ENCODE measurements at regions not wholly inside any gene's neighbourhood (a gene's known extent, or its start where the extent isn't known, plus 50 kb on each side); places are given as distances from the start of the nearest gene placed in this dataset.
"Not testable (repeated sequence)": the region's sequence is repeated elsewhere in the genome, so short reads cannot be mapped to it uniquely, and the experiment has no call there.

DNA sequence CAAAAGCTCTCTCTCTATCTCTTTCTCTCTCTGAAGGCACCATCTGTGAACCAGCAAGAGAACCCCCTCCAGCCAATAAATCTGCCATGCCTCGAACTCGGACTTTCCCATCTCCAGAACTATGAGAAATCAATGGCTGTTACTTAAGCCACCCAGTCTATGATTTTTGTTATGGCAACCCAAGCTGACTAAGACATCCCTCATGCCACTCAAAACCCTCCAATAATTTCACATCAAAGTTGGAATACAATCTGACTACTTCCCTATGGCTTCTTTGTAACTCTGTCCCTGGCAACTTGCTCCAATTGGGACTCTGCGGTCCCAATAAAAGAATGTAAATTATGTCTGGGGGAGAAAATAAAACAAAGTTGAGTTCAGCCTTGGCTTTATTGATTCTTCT lies 265.7 kb downstream of the SHOX start:
- Histone ChIP-seq H3K4me3 (ENCODE audit: low read depth, low read length) (no peak overlapping the region), H3K36me3 (ENCODE audit: control insufficient read depth, insufficient read depth, low read length) (no peaks in the 10 kb centered on the region)

DNA sequence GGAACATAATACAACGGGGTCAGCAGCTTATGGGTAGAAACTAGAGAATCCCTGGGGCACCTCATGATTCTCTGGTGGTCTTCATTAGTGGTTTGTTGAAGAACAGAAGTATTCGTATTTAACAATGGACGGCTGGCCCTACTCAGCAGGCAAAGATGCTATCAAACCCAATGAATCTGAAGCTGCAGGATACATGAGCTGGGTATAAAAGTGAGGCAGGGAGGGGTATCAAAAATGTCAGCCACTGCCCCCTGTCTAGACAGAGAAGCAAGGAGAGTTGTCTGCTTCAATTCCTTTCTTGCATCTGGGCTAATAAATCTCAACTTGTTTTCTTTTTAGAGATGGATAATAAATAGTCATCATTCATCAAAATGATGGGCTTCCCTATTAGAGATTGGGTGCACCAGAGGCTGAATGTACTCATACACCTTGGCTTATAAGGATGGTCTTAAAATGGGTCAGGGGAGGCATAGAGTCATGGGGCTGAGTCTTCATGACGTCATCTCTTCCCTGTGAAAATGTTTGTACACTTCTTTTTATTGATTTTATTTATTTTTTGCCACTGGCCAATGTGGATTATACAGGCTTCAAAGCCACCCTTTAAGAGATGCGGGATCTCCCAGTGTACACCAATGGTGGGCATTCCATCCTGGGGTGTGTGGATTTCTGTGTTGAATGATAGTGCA lies 259.5 kb downstream of the SHOX start:
- TF ChIP-seq, protein P1, sequence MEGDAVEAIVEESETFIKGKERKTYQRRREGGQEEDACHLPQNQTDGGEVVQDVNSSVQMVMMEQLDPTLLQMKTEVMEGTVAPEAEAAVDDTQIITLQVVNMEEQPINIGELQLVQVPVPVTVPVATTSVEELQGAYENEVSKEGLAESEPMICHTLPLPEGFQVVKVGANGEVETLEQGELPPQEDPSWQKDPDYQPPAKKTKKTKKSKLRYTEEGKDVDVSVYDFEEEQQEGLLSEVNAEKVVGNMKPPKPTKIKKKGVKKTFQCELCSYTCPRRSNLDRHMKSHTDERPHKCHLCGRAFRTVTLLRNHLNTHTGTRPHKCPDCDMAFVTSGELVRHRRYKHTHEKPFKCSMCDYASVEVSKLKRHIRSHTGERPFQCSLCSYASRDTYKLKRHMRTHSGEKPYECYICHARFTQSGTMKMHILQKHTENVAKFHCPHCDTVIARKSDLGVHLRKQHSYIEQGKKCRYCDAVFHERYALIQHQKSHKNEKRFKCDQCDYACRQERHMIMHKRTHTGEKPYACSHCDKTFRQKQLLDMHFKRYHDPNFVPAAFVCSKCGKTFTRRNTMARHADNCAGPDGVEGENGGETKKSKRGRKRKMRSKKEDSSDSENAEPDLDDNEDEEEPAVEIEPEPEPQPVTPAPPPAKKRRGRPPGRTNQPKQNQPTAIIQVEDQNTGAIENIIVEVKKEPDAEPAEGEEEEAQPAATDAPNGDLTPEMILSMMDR (IDR thresholded peaks at IDR 0.05; ENCODE audit: insufficient read depth, low read length, poor library complexity, severe bottlenecking): no peak
- DNase-seq (ENCODE audit: low read depth): no peak
- H3K4me3 ChIP-seq (ENCODE audit: low read depth, low read length): no peak overlapping the region
- H3K36me3 ChIP-seq (ENCODE audit: control insufficient read depth, insufficient read depth, low read length): no peaks in the 10 kb centered on the region
- no peaks in the 10 kb centered on the region for H3K27me3 ChIP-seq (ENCODE audit: control insufficient read depth, insufficient read depth, low read length)

More for the DNA sequence above, 265.7 kb downstream of the SHOX start:
- H3K27me3 ChIP-seq (ENCODE audit: control insufficient read depth, insufficient read depth, low read length): no peaks in the 10 kb centered on the region
- no peak for DNase-seq (ENCODE audit: low read depth)
- TF ChIP-seq, protein P1 (IDR thresholded peaks at IDR 0.05; ENCODE audit: insufficient read depth, low read length, poor library complexity, severe bottlenecking): no peak

DNA sequence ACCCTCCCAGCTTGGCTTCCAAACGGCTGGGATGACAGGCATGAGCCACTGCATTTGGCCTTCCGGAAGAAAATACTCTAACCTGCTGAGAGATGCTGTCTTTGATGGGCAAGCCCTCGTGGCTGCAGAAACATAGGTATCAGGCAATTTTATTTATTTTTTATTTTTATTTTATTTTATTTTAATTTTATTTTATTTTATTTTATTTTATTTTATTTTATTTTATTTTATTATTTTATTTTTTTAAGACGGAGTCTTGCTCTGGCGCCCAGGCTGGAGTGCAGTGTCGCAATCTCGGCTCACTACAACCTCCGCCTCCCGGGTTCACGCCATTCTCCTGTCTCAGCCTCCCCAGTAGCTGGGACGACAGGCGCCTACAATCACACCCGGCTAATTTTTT lies 257.1 kb downstream of the SHOX start:
- H3K36me3 ChIP-seq (ENCODE audit: control insufficient read depth, insufficient read depth, low read length); H3K27me3 ChIP-seq (ENCODE audit: control insufficient read depth, insufficient read depth, low read length); DNase-seq (ENCODE audit: low read depth); H3K4me3 ChIP-seq (ENCODE audit: low read depth, low read length): not testable (repeated sequence)

DNA sequence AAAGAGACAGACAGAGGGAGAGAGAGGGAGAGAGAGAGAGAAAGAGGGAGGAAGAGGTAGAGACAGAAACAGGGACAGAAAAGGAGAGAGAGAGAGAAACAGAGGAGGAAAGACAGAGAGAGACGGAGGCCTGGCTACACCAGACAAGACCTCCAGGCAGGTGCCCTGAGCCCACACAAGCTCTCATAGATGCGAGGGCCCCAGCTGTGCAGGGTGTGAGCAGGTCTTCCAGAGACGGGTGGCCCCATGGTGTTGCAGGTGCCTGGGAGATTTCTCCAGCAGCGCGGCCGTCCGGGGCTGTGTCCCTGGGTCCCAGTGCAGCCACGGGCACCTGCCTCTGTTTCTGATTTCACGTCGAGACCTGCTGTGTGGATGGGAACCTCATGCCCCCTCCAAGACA lies 253.0 kb downstream of the SHOX start:
- H3K4me3 ChIP-seq (ENCODE audit: low read depth, low read length): no peak overlapping the region
- no peaks in the 10 kb centered on the region for H3K27me3 ChIP-seq (ENCODE audit: control insufficient read depth, insufficient read depth, low read length)
- TF ChIP-seq, protein P1 (IDR thresholded peaks at IDR 0.05; ENCODE audit: insufficient read depth, low read length, poor library complexity, severe bottlenecking): no peak
- no peaks in the 10 kb centered on the region for H3K36me3 ChIP-seq (ENCODE audit: control insufficient read depth, insufficient read depth, low read length)
- no peak for DNase-seq (ENCODE audit: low read depth)

DNA sequence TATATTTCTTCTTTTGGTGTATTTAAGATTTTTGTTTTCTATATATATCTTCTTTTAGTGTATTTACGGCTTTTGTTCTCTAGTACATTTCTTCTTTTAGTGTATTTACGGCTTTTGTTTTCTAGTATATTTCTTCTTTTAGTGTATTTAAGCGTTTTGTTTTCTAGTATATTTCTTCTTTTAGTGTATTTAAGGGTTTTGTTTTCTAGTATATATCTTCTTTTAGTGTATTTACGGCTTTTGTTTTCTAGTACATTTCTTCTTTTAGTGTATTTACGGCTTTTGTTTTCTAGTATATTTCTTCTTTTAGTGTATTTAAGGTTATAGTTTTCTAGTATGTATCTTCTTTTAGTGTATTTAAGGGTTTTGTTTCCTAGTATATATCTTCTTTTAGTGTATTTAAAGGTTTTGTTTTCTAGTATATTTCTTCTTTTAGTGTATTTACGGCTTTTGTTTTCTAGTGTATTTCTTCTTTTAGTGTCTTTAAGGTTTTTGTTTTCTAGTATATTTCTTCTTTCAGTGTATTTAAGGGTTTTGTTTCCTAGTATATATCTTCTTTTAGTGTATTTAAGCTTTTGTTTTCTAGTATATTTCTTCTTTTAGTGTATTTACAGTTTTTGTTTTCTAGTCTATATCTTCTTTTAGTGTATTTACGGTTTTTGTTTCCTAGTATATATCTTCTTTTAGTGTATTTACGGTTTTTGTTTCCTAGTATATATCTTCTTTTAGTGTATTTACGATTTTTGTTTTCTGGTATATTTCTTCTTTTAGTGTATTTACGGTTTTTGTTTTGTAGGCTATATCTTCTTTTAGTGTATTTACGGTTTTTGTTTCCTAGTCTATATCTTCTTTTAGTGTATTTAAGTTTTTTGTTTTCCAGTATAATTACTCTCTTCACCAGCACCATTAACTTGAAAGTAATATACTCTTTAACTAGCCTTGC lies 249.4 kb downstream of the SHOX start:
- H3K4me3 ChIP-seq (ENCODE audit: low read depth, low read length); H3K27me3 ChIP-seq (ENCODE audit: control insufficient read depth, insufficient read depth, low read length); DNase-seq (ENCODE audit: low read depth); H3K36me3 ChIP-seq (ENCODE audit: control insufficient read depth, insufficient read depth, low read length): not testable (repeated sequence)

DNA sequence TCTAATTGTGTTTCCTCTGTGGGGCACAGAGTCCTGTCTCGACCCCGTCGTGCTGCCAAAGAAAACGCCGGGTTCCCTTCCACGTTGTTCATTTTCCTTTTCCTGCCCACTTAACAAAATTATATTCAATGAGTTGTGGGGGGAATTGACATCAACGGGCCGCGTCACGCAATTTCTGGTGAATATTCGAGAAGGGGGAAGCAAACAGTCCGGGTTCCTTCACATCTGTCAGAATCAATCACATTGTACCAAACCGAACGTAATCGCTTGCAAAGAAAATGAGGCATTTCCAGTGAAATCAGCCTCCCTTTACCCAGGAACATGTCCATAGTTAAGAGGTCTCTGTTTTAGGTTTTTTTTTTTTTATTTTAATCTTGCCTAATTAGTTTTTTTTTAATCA lies 243.5 kb downstream of the SHOX start:
- Histone ChIP-seq H3K27me3 (ENCODE audit: control insufficient read depth, insufficient read depth, low read length) (no peaks in the 10 kb centered on the region), H3K36me3 (ENCODE audit: control insufficient read depth, insufficient read depth, low read length) (no peaks in the 10 kb centered on the region), H3K4me3 (ENCODE audit: low read depth, low read length) (no peak overlapping the region)
- TF ChIP-seq, protein P1 (IDR thresholded peaks at IDR 0.05; ENCODE audit: insufficient read depth, low read length, poor library complexity, severe bottlenecking): no peak
- no peak for DNase-seq (ENCODE audit: low read depth)
